ENCODE measurements at regions not wholly inside any gene's neighbourhood (a gene's known extent, or its start where the extent isn't known, plus 50 kb on each side); places are given as distances from the start of the nearest gene placed in this dataset.
"Not testable (repeated sequence)": the region's sequence is repeated elsewhere in the genome, so short reads cannot be mapped to it uniquely, and the experiment has no call there.

DNA sequence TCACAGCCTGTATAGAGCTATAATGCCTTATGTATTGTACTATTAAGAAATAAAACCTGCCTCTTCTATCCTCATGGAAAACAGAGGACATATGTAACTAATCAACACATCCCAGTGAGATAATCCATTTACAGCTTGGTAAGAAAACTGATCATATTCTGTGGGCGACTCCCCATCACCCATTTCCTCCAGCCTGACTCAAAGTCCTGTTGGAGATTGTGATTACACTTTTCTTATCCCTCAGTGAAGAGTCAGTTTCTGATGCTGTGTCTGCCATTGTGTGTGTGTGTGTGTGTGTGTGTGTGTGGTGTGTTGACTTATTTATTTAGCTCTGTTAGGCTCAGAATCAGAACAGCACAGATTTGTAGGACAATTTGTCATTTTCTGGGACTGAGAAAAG, 212.8 kb downstream of the FGF9 start:
- TF ChIP-seq, protein P1, sequence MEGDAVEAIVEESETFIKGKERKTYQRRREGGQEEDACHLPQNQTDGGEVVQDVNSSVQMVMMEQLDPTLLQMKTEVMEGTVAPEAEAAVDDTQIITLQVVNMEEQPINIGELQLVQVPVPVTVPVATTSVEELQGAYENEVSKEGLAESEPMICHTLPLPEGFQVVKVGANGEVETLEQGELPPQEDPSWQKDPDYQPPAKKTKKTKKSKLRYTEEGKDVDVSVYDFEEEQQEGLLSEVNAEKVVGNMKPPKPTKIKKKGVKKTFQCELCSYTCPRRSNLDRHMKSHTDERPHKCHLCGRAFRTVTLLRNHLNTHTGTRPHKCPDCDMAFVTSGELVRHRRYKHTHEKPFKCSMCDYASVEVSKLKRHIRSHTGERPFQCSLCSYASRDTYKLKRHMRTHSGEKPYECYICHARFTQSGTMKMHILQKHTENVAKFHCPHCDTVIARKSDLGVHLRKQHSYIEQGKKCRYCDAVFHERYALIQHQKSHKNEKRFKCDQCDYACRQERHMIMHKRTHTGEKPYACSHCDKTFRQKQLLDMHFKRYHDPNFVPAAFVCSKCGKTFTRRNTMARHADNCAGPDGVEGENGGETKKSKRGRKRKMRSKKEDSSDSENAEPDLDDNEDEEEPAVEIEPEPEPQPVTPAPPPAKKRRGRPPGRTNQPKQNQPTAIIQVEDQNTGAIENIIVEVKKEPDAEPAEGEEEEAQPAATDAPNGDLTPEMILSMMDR (IDR thresholded peaks at IDR 0.05; ENCODE audit: low read depth, low read length): no peak
- no peak overlapping the region for H3K4me3 ChIP-seq (replicated peaks in 1 of 2; ENCODE audit: low read depth in 2 of 2, low read length in 2 of 2)
- DNase-seq (ENCODE audit: low read depth in 2 of 2): no peak

DNA sequence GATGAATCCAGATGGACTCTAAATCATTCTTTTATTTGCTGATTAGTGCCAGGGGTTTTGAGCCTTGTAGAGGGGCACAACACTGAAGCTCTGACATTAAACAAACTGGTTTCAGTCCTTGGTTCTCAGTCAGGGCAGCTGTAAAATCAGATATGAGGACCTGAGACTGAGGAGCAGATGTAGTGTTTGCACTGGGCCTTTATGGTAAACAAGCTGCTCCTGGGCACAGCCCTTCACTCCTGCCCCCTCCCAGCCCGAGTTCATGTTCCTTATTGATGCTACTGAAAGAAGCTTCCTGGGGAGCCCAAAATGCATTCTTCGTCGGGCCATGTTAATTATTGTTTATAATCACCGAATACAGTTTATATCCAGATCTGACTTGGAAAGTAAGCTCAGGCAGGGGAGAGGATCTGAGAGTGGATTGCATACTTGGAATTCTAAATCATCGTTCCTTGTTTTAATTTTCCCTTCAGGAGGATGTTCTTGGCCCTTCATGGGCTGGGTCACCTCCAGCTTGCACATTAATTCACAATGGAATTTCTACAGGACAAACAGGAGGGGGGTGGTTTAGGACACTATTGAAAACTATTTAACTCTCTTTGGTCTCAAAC, 213.5 kb downstream of the FGF9 start:
- DNase-seq (ENCODE audit: low read depth in 2 of 2): no peak
- TF ChIP-seq, protein P1 (IDR thresholded peaks at IDR 0.05; ENCODE audit: low read depth, low read length): no peak
- no peak overlapping the region for H3K4me3 ChIP-seq (replicated peaks in 1 of 2; ENCODE audit: low read depth in 2 of 2, low read length in 2 of 2)

DNA sequence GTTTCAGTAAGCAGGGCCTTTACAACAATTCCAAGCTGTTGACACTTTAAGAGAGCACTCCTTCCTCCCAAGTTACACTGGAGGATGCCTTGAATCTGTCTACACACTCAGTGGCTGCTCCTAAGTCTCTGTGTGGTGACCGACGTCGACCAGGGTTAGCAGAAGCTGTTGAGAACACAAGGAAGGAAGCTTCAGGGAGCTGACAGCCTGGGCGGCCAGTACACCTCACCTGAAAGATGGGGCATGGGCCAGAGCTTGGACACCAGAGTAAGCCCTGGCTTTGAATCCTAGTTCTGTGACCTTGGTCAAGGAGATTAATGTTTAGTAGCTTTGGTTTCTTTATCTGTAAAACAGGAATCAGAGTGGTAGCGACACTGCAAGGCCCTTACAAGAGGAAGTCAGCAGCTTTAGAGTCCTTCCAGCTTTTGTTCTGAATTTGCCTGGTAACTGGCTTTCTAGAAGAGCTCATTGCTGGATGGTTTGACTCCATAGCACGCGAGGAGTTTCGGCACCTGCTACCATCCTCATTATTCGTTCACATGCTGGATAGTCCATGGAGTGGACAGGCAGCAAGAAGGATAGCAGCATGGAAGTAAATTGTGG, 214.2 kb downstream of the FGF9 start:
- TF ChIP-seq, protein P1 (IDR thresholded peaks at IDR 0.05; ENCODE audit: low read depth, low read length): no peak
- no peak for DNase-seq (ENCODE audit: low read depth in 2 of 2)
- H3K4me3 ChIP-seq (replicated peaks in 1 of 2; ENCODE audit: low read depth in 2 of 2, low read length in 2 of 2): no peak overlapping the region

DNA sequence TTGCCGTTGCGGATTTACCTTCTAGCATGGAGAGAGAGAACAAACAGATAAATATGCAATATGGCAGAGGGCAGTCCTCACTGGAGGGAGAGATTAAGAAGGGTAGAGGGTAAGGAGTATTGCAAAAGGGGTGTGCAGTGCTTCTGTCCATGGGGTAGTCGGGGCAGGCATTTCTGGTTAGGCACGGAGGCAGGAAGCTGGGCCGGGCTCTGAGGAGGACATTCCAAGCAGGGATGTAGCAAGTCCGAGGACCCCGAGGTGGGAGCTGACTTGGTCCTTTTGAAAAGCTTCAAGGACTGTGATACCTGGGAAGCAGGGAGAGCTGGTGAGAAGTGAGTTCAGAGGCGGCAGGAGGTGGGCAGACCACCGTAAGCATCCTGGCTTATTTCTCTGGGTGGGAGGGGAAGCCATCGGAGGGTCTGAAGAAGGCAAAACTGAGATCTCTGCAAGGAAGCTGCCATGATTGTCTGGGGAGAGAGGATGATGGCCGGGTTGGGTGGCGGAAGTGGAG, 214.9 kb downstream of the FGF9 start:
- no peak for DNase-seq (ENCODE audit: low read depth in 2 of 2)
- TF ChIP-seq, protein P1 (IDR thresholded peaks at IDR 0.05; ENCODE audit: low read depth, low read length): no peak
- H3K4me3 ChIP-seq (replicated peaks in 1 of 2; ENCODE audit: low read depth in 2 of 2, low read length in 2 of 2): no peak overlapping the region

DNA sequence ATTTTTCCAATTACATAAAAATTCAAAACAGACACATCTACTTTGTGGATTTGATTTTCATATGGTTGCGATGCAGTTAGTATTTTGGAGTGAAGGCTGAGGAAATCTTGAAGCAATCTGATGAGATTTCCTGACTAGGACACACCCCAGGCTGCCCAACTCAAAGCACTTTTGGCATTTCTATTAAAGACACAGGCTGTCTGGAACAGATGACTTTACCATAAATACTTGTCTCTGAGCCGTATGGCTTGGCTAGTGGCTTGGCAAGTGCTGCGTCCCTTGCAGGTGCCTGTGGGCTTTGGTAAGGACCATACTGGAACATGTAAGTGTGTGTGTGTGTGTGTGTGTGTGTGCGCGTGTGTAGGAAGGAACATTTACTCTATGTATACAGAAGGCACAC, 218.8 kb downstream of the FGF9 start:
- no peak overlapping the region for H3K4me3 ChIP-seq (replicated peaks in 1 of 2; ENCODE audit: low read depth in 2 of 2, low read length in 2 of 2)
- TF ChIP-seq, protein P1 (IDR thresholded peaks at IDR 0.05; ENCODE audit: low read depth, low read length): no peak
- DNase-seq (ENCODE audit: low read depth in 2 of 2): no peak

DNA sequence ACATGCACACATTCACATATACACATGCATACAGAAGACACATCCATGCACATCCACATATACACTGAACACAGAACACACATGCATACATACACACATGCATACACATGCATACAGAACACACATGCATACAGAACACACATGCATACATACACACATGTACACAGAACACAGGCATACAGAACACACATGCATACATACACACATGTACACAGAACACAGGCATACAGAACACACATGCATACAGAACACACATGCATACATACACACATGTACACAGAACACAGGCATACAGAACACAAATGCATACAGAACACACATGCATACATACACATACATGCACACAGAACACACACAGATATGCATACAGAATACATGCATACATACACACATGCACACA, 219.3 kb downstream of the FGF9 start:
- H3K4me3 ChIP-seq (replicated peaks in 1 of 2; ENCODE audit: low read depth in 2 of 2, low read length in 2 of 2); DNase-seq (ENCODE audit: low read depth in 2 of 2): not testable (repeated sequence)

DNA sequence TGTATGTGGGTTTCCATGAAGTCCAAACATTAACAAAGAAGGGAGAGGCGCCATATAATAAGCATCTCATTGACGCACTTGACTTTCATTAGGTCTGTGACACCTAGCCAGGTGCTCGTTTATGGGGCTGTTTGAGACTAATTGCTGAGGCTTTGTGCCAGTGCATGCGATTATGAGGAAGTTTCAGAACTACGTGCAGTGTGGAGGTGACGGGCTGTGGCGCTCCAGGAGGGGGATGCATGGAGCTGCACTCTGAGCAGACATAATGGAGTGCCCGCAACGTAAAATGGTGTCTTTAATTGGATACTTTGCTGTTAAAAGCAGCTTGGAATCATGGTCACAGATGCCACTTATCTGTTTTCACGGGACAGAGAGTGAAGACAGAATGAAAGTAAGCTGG, 223.2 kb downstream of the FGF9 start:
- no peak for DNase-seq (ENCODE audit: low read depth in 2 of 2)
- H3K4me3 ChIP-seq (replicated peaks in 1 of 2; ENCODE audit: low read depth in 2 of 2, low read length in 2 of 2): no peak overlapping the region
- TF ChIP-seq, protein P1 (IDR thresholded peaks at IDR 0.05; ENCODE audit: low read depth, low read length): no peak
